Adrenal gland (tissue), 9 donors: ENCODE measurements at regions not wholly inside any gene's neighbourhood (a gene's known extent, or its start where the extent isn't known, plus 50 kb on each side); places are given as distances from the start of the nearest gene placed in this dataset.

ENCODE experiments used
- DNase-seq, 7 donors: peaks; one replicate each; pipeline ENCODE4 v3.0.0-alpha.2; 2019 to 2020
- H3K27ac ChIP-seq, 5 donors: fragments of 200-600 bp; sonication (generic) in 4 of 5; 1 replicate in 3 of 5; 2 replicates in 2 of 5; pipeline versions ENCODE4 v1.5.1 to v1.8.0; 2016 to 2020; ENCODE audit warnings: mild to moderate bottlenecking in 1 of 5
- H3K27me3 ChIP-seq: fragments of 200-600 bp; 2 replicates; pipeline ENCODE4 v1.8.0; 2021
- H3K36me3 ChIP-seq, 2 donors: fragments of 200-600 bp; replicated peaks in 1 of 2; 1 replicate in 1 of 2; 2 replicates in 1 of 2; pipeline versions ENCODE4 v1.5.1 to v1.8.0; 2018 to 2022
- H3K4me1 ChIP-seq, 2 donors: fragments of 200-600 bp; replicated peaks in 1 of 2; 1 replicate in 1 of 2; 2 replicates in 1 of 2; pipeline versions ENCODE4 v1.5.1 to v1.8.0; 2018 to 2021
- H3K4me3 ChIP-seq, 4 donors: fragments of 200-600 bp; sonication (generic) in 3 of 4; one replicate each; pipeline ENCODE4 v1.5.1; 2016 to 2018
- H3K9me3 ChIP-seq, 3 donors: fragments of 200-600 bp; sonication (generic) in 1 of 3; replicated peaks in 1 of 3; 1 replicate in 2 of 3; 2 replicates in 1 of 3; pipeline versions ENCODE4 v1.5.1 to v1.8.0; 2016 to 2021
- CTCF ChIP-seq, 6 experiments: fragments of 450-650 bp in 4 of 6; fragments of 200-600 bp in 2 of 6; sonication (generic) in 1 of 6; IDR thresholded peaks; 1 replicate in 5 of 6; 2 replicates in 1 of 6; pipeline versions ENCODE4 v1.5.1 to v1.8.0; 2016 to 2021; ENCODE audit warnings: antibody characterized with exemption in 6 of 6, mild to moderate bottlenecking in 2 of 6, moderate library complexity in 1 of 6
- POLR2A ChIP-seq, 2 donors: fragments of 450-650 bp; IDR thresholded peaks; one replicate each; pipeline ENCODE4 v1.6.1; 2017; ENCODE audit warnings: antibody characterized with exemption in 2 of 2, mild to moderate bottlenecking in 2 of 2, moderate library complexity in 1 of 2
- WGBS, 4 donors: extraction: QIAGEN DNeasy Blood & Tissue Kit in 2 of 4; methylation state at CpG; one replicate each; pipeline versions ENCODE4 v1.1.5 to v1.1.7; 2013 to 2017; 5-methylcytosine and 5-hydroxymethylcytosine counted together
- intact Hi-C, 2 donors: fragments of 100-400 bp; cut with DNase I; formaldehyde crosslinking; loops; one replicate each; pipeline versions ENCODE4 v1.14.1 to v1.15.0; 2022 to 2023
- donor health status: healthy with polysubstance abuse.
- donor health status: Bipolar disorder and iron deficiency.
- donor health status: DM: yes; HTN: yes; CAD: no.
- donor health status: DM: no; HTN: no; CAD: no.
- donor health status: DM: no; HTN: no; CAD: no.

GRCh38 chr19:5263615-5264014, 77.0 kb downstream of the PTPRS start:
- Histone ChIP-seq H3K27ac (no peak overlapping the region), H3K36me3 (peaks cover 0 to 25% of the 10 kb centered on the region in 2 donors), H3K4me3 (no peak overlapping the region), H3K27me3 (no peaks in the 10 kb centered on the region), H3K9me3 (no peaks in the 10 kb centered on the region), H3K4me1 (no peaks in the 10 kb centered on the region)
- intact Hi-C loops = no loop called here
- TF ChIP-seq CTCF (IDR thresholded peaks at IDR 0.05) (no peak), POLR2A (IDR thresholded peaks at IDR 0.05) (no peak)
- 88 to 90% (median 89%) methylated on average over 11 to 23 of the region's 23 CpGs for WGBS, 4 donors
- no peak for DNase-seq

GRCh38 chr19:5262721-5263120, 77.9 kb downstream of the PTPRS start:
- peaks cover 0 to 34% of the 10 kb centered on the region in 2 donors for H3K36me3 ChIP-seq
- no peaks in the 10 kb centered on the region for H3K27me3 ChIP-seq
- H3K4me1 ChIP-seq = no peaks in the 10 kb centered on the region
- no peaks in the 10 kb centered on the region for H3K9me3 ChIP-seq
- no peak overlapping the region for H3K4me3 ChIP-seq
- intact Hi-C loops = no loop called here
- no peak for DNase-seq
- TF ChIP-seq CTCF (IDR thresholded peaks at IDR 0.05) (no peak), POLR2A (IDR thresholded peaks at IDR 0.05) (no peak)
- WGBS, 4 donors = 72 to 84% (median 81%) methylated on average over 14 of the region's 14 CpGs
- H3K27ac ChIP-seq = no peak overlapping the region

- Histone ChIP-seq H3K27me3 (no peaks in the 10 kb centered on the region), H3K4me1 (no peaks in the 10 kb centered on the region), H3K27ac (no peak overlapping the region), H3K36me3 (peaks cover 0 to 46% of the 10 kb centered on the region in 2 donors), H3K9me3 (no peaks in the 10 kb centered on the region), H3K4me3 (no peak overlapping the region)
- WGBS, 4 donors = 84 to 85% (median 84%) methylated on average over 11 to 15 of the region's 15 CpGs
- intact Hi-C loops = no loop called here
- TF ChIP-seq CTCF (IDR thresholded peaks at IDR 0.05) (no peak), POLR2A (IDR thresholded peaks at IDR 0.05) (no peak)
- DNase-seq = no peak
Measured at GRCh38 chr19:5261156-5261890, 79.3 kb downstream of the PTPRS start.

- no peaks in the 10 kb centered on the region for H3K4me1 ChIP-seq
- intact Hi-C loops = no loop called here
- 88 to 94% (median 93%) methylated on average over 14 to 20 of the region's 20 CpGs for WGBS, 4 donors
- no peak for DNase-seq
- peaks cover 0 to 46% of the 10 kb centered on the region in 2 donors for H3K36me3 ChIP-seq
- H3K9me3 ChIP-seq = no peaks in the 10 kb centered on the region
- TF ChIP-seq POLR2A (IDR thresholded peaks at IDR 0.05) (no peak), CTCF (IDR thresholded peaks at IDR 0.05) (no peak)
- no peak overlapping the region for H3K4me3 ChIP-seq
- H3K27ac ChIP-seq = no peak overlapping the region
- H3K27me3 ChIP-seq = no peaks in the 10 kb centered on the region
Measured at GRCh38 chr19:5260381-5260967, 80.1 kb downstream of the PTPRS start.
